GM19043 (cell line): ENCODE measurements at regions not wholly inside any gene's neighbourhood (a gene's known extent, or its start where the extent isn't known, plus 50 kb on each side); places are given as distances from the start of the nearest gene placed in this dataset.
"Not testable (repeated sequence)": the region's sequence is repeated elsewhere in the genome, so short reads cannot be mapped to it uniquely, and the experiment has no call there.

Source experiments
- ATAC-seq: cut with Tn5 transposase; IDR thresholded peaks from one replicate; pipeline ENCODE4 v1.9.1; 2021; ENCODE audit warnings: low read depth; ENCODE audit not compliant: unreplicated experiment

DNA sequence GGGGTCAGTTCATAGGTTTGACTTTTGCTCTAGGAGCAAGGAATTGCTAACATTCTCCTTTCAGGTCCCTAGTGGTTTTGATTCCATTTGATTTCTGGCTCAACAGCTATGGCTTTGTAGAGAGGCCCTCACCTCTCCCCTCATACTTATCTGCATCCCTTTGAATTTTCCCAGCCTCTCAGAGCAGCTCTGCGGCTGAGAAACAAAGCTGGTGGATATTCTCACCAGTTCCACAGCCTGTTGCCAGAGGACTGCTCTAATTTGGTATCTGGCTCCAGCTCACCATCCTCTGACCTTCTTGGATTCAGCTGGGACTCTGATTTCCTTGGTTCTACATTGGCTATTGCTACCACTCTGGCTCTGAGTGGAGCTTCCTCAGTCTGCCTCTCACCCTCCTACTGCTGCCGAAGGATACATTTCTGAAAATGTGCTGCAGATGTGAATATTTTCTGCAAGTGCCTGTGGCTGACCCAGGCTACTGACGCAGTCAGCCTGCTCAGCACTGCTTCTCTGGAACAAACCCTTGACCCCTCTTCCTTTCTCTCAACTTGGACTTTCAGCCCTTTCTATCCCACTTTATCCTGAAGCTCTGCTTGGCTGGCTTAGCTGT is 110.9 kb upstream of the ENPEP start:
- ATAC-seq, result no peak

DNA sequence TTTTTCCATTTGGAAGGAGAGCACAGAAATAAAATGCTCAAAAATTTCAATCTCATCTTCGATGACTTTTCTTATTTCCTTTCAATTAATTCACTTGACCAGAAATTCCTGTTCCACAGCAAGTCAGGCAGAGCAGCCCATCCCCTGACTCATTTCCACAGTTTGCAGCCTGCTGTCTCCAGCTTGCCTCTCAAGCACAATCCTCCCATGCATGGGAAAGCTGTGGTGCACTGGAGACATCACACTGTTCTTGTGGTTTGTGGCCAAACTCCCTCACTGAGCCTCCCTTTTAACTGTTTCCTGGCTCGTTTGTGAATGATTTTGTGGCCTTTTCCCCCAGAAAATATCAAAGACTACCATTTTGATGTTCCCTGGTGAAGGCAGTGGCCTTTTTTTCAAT is 114.0 kb upstream of the ENPEP start:
- ATAC-seq, result no peak

GRCh38 chr4:110359076-110359475 is 116.9 kb upstream of the ENPEP start:
- ATAC-seq, result no peak

GRCh38 chr4:110357521-110357920 is 118.4 kb upstream of the ENPEP start:
- ATAC-seq, result no peak

GRCh38 chr4:110354460-110354859 is 121.5 kb upstream of the ENPEP start:
- no peak for ATAC-seq

DNA sequence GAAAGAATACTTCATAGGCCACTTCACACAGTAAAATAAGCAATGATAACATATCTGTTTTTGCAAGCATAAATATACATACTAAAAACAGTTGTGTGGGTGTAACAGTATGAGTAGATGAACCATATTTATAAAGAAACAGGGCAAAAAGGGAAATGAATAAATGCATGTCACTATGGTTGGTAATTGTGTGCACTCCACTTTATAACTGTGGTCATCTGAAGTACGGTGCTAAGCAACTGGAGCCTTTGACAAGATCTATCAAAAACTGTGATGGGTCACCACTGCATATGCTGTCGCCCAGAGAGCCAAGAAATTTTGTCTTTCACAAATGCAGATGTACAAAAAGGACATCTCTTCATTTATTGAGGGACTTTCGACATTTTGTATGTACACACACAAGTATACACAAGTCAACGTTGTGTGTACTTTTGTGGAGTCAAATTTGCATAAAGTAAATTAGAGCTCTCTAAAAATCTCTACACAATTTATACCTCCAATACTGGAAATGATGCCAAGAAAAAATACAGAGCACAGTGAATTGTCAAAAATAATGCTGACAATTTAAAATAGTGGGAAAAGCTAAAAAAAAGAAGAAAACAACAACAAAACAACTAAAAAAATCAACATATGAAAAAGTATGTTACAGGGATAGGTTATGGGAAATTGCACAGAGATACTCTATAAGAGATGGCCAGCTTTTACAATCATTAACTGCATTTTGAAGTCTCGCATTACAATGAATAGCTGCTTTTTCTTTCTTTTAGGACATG is 123.1 kb upstream of the ENPEP start:
- no peak for ATAC-seq

DNA sequence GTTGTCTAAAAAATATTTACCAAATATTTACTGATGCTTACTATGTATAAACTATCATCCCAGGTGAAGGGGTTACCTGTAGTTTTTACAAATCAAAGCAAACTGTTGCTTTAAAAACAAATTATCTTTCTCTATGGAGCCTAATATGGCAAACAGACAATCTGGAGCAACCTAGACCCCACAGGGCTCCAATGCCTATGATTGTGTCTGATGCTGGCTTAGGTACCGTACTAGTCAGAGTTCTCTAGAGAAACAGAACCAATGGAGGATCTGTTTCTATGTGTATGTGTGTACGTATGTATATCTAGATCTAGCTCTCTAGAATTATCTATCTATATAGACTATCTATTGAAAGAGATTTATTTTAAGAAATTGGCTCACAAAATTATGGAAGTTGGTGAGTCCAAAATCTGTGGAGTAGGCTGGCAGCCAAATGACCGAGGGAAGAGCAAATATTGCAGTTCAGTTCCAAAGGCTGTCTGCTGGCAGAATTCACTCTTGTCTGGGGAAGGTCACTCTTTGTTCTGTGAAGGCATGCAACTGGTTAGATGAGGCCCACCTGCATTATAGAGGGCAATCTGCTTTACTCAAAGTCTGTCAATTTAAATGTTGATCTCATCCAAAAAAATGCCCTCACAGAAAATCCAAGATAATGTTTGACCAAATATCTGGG is 127.1 kb upstream of the ENPEP start:
- no peak for ATAC-seq

- ATAC-seq, result no peak
Measured at GRCh38 chr4:110347805-110348204, 128.2 kb upstream of the ENPEP start.

DNA sequence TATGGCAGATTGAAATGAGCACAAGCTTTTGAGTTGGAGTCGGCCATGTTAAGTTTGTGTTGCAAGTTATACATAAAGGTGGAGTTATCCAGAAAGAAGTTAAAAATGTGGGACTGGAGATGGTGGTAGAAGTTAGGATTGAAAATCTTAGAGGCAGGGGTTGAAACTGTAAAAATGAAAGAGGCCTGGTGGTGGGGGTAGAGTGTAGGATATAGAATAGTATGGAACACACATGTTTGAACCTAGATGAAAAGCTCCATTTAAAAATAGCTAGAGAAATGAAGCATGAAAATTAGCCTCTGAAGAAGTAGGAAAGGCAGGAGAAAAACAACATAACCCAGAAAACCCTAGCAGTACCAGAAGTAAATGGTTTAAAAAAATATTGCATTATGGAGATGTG is 131.8 kb upstream of the ENPEP start:
- ATAC-seq, result no peak

DNA sequence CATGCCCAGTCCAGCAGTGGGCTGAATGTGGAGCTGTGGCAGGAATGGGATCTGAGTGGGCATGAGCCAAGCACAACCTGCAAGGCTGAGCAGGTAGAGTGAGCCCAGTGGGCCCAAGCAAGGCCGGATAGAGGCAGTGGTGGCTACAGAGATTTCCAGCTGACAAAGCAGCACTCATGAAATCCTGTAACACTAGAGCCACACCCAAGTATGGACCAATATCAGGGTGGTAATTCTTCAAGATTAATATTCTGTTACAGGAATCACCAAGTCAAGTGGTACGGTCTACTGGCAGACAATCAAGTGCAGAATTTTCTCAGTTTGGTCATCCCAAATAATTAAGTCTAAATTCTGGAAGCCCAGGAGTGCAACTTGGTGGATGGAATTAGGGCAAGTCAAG is 132.4 kb upstream of the ENPEP start:
- ATAC-seq, result no peak

DNA sequence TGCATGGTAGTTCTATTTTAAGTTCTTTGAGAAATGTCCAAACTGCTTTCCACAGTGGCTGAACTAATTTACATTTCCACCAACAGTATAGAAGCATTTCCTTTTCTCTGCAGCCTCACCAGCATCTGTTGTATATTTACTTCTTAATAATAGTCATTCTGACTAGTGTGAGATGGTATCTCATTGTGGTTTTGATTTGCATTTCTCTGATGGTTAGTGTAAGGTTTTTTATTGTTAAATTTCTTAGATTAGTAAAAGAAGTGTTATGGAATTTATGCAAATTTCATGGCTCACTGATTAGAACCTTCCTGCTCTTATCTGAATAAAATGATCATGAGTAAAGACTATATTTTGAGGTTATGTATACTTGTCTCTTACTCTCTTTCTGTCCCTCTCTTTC is 134.8 kb upstream of the ENPEP start:
- ATAC-seq, result peak; percentile 69

GRCh38 chr4:110335399-110335798 is 137.0 kb upstream of the ELOVL6 start:
- no peak for ATAC-seq

- ATAC-seq, result no peak
Measured at GRCh38 chr4:110332483-110332882, 134.1 kb upstream of the ELOVL6 start.

DNA sequence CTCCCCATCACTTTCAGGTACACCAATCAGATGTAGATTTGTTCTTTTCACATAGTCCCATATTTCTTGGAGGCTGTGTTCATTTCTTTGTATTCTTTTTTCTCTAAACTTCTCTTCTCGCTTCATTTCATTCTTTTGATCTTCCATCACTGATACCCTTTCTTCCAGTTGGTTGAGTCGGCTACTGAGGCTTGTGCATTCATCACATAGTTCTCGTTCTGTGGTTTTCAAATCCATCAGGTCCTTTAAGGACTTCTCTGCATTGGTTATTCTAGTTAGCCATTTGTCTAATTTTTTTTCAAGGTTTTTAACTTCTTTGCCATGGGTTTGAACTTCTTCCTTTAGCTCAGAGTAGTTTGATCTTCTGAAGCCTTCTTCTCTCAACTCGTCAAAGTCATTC is 128.0 kb upstream of the ELOVL6 start:
- not testable (repeated sequence) for ATAC-seq

DNA sequence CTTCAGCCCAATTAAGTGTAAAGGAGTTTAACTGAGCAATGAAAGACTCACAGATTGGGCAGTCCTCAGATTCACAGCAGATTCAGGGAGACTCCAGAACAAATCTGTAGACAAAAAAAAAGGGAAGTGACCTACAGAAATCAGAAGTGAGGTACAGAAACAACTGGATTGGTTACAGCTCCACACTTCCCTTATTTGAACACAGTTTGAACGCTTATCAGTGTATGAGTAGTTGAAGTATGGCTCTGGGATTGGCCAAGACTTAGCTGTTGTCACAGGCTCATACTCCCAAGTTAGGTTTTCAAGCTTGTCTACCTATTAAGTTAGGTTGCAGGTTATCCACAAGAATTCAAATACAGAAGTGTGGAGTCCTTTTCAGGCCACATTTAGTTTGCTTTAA is 112.4 kb upstream of the ELOVL6 start:
- ATAC-seq, result no peak

GRCh38 chr4:110309675-110310074 is 111.3 kb upstream of the ELOVL6 start:
- no peak for ATAC-seq

DNA sequence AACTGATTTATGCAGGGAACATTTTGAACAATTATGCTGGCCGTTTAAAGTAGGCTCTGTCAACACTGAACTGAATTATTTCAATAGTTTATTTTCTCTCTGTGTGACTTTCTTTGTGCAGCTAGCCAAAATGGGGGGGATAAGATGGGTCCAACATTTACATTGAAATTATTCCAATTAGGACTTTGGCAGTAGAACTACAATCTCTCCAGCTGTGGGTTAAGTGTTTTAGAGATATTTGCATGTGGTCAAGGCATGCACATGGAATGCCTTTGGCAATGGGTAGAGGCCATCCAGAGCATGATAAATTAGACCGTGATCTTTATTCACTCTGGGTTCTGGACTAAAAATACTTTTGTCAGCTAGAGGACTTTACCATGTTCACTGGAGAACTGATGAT is 107.9 kb upstream of the ELOVL6 start:
- ATAC-seq, result no peak

GRCh38 chr4:110305455-110305854 is 107.0 kb upstream of the ELOVL6 start:
- no peak for ATAC-seq

DNA sequence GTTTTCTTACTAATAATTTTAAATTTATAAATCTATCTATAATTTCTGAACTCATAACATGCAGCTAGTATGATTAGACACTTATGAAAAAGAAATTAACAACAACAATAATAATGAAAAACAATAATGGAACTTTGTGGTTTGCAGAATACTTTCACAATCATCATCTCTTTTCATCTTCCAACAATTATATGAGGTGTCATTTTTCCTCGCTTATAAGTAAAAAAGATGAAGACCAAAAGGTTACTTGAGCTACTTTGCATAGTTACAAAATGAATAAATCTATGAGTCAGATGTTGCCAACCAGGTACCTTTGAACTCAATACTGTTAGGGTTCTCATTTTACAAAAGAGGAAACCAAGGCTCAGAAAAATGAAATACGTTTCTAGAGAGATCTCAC is 98.5 kb upstream of the ELOVL6 start:
- ATAC-seq, result peak; percentile 67

- no peak for ATAC-seq
Measured at GRCh38 chr4:110294165-110294564, 95.8 kb upstream of the ELOVL6 start.

DNA sequence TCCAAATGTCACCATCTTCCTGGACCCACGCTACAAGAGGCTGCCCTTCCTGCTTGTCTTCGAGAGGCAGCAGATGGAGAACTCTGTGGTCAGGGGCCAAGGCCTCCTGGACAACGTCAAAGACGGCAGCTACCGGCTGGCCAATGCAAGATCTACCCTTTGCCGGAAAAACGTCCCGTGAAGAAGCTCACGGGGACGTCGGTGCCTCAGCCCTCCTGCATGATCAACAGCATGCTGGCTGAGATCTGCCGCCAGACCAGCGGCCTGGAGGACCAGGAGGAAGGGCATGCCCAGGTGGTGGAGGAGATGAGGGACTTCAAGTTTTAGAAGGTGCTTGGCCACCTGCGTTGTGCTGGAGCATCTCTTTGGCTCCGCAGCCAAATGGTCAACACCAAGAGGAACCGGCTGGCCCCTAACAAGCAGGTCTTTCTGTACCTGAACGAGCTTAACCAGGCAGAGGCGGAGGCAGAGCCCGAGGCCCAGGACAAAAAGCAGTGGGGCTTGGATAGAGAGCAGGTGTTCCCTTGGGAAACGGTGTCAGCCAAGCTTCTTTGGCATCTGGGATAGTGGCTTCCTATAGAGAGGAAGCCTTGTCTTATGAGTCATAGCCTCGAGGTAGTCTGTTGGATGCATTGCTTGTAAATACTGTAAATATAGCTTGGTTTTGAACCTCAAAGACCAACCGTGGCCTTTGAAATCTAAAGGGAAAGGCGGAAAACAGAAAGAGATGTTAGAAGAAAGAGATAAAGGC is 94.8 kb upstream of the ELOVL6 start:
- ATAC-seq, result no peak
